Suppressor macrophage (primary cell): ENCODE measurements at regions not wholly inside any gene's neighbourhood (a gene's known extent, or its start where the extent isn't known, plus 50 kb on each side); places are given as distances from the start of the nearest gene placed in this dataset.

Experiments used
- DNase-seq, 4 experiments: peaks; one replicate each; pipeline ENCODE4 v3.0.0-alpha.2; 2020 to 2022

GRCh38 chr1:193685986-193686385, 499.6 kb upstream of the B3GALT2 start:
- no peak for DNase-seq

- DNase-seq, result no peak
These were observed 495.0 kb upstream of the B3GALT2 start for GRCh38 chr1:193681422-193681821.

- DNase-seq, result no peak
These were observed 494.5 kb upstream of the B3GALT2 start for GRCh38 chr1:193680924-193681316.

- DNase-seq, result no peak
These were observed 494.0 kb upstream of the B3GALT2 start for GRCh38 chr1:193680247-193680923.

GRCh38 chr1:193677874-193678273, 491.5 kb upstream of the B3GALT2 start:
- DNase-seq, result no peak

- DNase-seq, result no peak
These were observed 490.7 kb upstream of the B3GALT2 start for GRCh38 chr1:193676996-193677549.

GRCh38 chr1:193674292-193674944, 488.0 kb upstream of the B3GALT2 start:
- DNase-seq, result no peak

- DNase-seq, result no peak
These were observed 480.2 kb upstream of the B3GALT2 start for GRCh38 chr1:193666485-193667083.

- DNase-seq, result no peak
These were observed 477.6 kb upstream of the B3GALT2 start for GRCh38 chr1:193663965-193664364.

GRCh38 chr1:193662030-193662429, 475.6 kb upstream of the B3GALT2 start:
- no peak for DNase-seq

GRCh38 chr1:193661385-193661784, 475.0 kb upstream of the B3GALT2 start:
- no peak for DNase-seq

- DNase-seq, result no peak
These were observed 474.0 kb upstream of the B3GALT2 start for GRCh38 chr1:193660428-193660827.

- DNase-seq, result no peak
These were observed 472.3 kb upstream of the B3GALT2 start for GRCh38 chr1:193658691-193659090.

GRCh38 chr1:193658081-193658480, 471.7 kb upstream of the B3GALT2 start:
- no peak for DNase-seq

GRCh38 chr1:193657552-193657951, 471.1 kb upstream of the B3GALT2 start:
- no peak for DNase-seq

GRCh38 chr1:193656841-193657240, 470.4 kb upstream of the B3GALT2 start:
- no peak for DNase-seq

- DNase-seq, result no peak
These were observed 468.7 kb upstream of the B3GALT2 start for GRCh38 chr1:193654951-193655735.

GRCh38 chr1:193649587-193649986, 463.2 kb upstream of the B3GALT2 start:
- no peak for DNase-seq

- DNase-seq, result no peak
These were observed 448.5 kb upstream of the B3GALT2 start for GRCh38 chr1:193634876-193635275.

GRCh38 chr1:193634470-193634869, 448.1 kb upstream of the B3GALT2 start:
- peak; percentile 42 to 69 (median 66) for DNase-seq

- DNase-seq, result no peak
These were observed 447.6 kb upstream of the B3GALT2 start for GRCh38 chr1:193633991-193634390.

GRCh38 chr1:193633093-193633492, 446.7 kb upstream of the B3GALT2 start:
- DNase-seq, result no peak

GRCh38 chr1:193631306-193631705, 444.9 kb upstream of the B3GALT2 start:
- no peak for DNase-seq
